OCI-LY7 (cell line): ENCODE measurements at regions not wholly inside any gene's neighbourhood (a gene's known extent, or its start where the extent isn't known, plus 50 kb on each side); places are given as distances from the start of the nearest gene placed in this dataset.

Experiments used
- EZH2phosphoT487 ChIP-seq: fragments of 200-600 bp; sonication (generic); IDR thresholded peaks from 2 replicates; pipeline ENCODE4 v1.6.1; 2018; ENCODE audit warnings: low read depth, borderline replicate concordance, mild to moderate bottlenecking, mixed run types, antibody characterized with exemption, low read length, moderate library complexity, mixed read lengths
- TF ChIP-seq, protein P1 (sequence below): fragments of 200-600 bp; sonication (generic); conservative IDR thresholded peaks from 2 replicates; pipeline ENCODE4 v1.5.1; 2014; ENCODE audit warnings: mild to moderate bottlenecking, antibody characterized with exemption, low read length, moderate library complexity, mixed read lengths

DNA sequence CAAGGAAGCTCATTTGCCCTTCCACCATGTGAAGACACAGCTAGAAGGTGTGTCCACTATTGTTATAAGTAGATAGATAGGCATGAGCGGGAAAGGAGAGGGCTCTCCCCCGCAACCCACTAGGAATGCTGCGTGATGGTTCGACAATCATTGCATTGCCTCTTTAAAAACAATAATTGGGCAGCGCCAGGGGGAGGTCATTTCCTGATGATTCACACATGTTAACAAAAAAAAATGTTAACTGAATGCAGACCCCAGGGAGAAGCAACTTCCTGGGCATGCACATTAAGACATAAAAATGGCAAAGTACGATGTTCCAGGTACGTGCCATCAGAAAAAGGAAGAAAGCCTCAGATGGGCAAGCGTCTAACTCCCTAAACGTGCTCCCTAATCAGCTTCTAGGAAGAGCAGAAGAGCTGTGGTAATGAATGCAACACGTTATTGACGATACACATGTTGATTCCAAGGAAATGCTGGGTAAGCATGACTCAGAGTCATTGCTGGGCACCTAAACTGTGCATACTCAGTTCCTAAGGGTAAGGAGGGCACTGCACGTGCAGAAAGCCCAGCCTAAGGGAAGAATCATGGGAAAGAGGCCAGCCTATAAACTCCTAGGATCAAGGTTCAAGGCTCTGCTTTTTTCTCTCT, 113.7 kb downstream of the FAM217A start:
- TF ChIP-seq, protein P1, sequence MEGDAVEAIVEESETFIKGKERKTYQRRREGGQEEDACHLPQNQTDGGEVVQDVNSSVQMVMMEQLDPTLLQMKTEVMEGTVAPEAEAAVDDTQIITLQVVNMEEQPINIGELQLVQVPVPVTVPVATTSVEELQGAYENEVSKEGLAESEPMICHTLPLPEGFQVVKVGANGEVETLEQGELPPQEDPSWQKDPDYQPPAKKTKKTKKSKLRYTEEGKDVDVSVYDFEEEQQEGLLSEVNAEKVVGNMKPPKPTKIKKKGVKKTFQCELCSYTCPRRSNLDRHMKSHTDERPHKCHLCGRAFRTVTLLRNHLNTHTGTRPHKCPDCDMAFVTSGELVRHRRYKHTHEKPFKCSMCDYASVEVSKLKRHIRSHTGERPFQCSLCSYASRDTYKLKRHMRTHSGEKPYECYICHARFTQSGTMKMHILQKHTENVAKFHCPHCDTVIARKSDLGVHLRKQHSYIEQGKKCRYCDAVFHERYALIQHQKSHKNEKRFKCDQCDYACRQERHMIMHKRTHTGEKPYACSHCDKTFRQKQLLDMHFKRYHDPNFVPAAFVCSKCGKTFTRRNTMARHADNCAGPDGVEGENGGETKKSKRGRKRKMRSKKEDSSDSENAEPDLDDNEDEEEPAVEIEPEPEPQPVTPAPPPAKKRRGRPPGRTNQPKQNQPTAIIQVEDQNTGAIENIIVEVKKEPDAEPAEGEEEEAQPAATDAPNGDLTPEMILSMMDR = no peak
- TF ChIP-seq EZH2phosphoT487 = no peak
